Hematopoietic multipotent progenitor cell treated with erythropoietin and hydrocortisone succinate and interleukin-3 and kit ligand, for 6 days (in vitro differentiated cells): ENCODE measurements at regions not wholly inside any gene's neighbourhood (a gene's known extent, or its start where the extent isn't known, plus 50 kb on each side); places are given as distances from the start of the nearest gene placed in this dataset.
"Not testable (repeated sequence)": the region's sequence is repeated elsewhere in the genome, so short reads cannot be mapped to it uniquely, and the experiment has no call there.

ENCODE experiments used
- DNase-seq: peaks from one replicate; pipeline ENCODE4 v3.0.0-alpha.2; 2015

DNA sequence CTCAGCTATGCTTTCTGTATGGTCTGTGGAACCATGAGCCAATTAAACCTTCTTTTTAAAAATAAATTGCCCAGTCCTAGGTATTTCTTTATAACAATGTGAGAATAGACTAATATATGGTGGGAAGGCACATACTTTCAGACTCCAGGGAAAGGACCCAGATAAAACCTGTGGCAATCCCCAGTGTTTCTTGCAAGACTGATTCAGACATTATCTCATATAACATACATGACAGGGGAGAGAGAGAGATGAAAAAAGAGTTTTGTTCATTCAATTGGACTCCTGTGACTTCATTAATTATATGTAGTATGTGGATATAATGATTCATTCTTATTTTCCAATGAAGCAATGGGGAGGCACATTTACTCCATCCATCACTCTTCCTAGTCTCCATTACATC lies 291.4 kb upstream of the PRKX start:
- DNase-seq, result no peak

DNA sequence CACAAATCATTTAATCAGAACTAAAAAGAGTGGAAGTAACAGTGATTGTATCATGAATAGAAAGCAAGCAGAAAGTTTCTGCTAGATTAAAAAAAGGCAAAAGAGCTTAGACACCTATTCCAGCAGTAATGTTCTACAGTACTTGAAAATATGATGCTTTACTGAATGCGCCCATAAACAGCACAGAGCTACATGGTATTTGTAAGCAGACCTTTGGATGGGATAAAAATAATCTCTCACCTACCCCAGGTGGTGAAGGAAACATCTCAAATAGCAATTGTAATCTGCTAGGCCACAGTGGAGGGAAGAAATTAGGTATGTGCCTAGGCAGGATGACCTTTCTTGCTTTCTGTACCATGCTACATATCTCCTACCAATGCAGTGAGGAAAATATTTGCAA lies 280.9 kb upstream of the PRKX start:
- no peak for DNase-seq

DNA sequence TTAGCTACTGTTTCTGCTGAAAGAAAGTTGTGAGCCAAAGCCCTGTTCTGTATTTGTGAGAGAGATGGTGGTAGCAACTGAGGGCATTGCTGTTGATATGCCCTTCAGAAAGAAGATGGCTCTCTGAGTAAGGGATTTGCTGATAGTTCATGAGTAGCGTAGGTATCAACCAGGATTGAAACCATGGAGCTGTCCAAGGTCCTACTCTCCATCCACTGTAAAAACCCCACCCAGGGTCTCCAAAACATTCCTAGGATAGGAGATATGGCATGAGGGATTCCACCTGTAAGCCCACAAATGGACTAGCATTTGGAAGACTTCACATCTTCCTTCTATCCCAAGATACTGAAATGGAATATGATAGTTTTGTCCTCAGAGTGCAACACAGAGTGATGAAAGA lies 277.1 kb upstream of the PRKX start:
- DNase-seq, result peak; percentile 0

- not testable (repeated sequence) for DNase-seq
Observed at GRCh38 chrX:3972104-3972858, 258.8 kb upstream of the PRKX start.

GRCh38 chrX:3968749-3969148 lies 255.3 kb upstream of the PRKX start:
- DNase-seq, result no peak

- DNase-seq, result no peak
Observed at GRCh38 chrX:3963980-3964379, 250.5 kb upstream of the PRKX start.

- peak; percentile 43 for DNase-seq
Observed at GRCh38 chrX:3962511-3963311, 249.3 kb upstream of the PRKX start.

GRCh38 chrX:3960952-3961351 lies 247.5 kb upstream of the PRKX start:
- DNase-seq, result no peak

DNA sequence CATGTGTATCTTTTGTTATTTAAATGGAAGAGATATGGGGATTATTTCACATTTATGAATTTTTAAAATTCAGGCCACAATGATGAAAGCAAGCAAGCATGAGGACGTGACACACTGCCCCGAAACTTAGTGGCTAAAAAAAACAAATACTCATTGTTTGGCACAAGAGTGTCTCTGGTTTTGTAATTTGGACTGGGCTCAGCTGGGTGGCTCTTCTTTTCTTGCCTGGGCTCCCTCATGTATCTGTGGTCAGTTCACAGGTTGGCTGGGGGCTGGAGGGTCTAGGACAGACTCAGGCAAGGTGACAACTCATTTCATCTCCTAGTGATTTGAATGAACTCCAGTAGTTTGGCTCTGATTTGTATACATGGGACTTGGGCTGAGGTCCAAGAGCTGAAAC lies 238.4 kb upstream of the PRKX start:
- DNase-seq, result no peak

- DNase-seq, result no peak
Observed at GRCh38 chrX:3950373-3950772, 236.9 kb upstream of the PRKX start.

DNA sequence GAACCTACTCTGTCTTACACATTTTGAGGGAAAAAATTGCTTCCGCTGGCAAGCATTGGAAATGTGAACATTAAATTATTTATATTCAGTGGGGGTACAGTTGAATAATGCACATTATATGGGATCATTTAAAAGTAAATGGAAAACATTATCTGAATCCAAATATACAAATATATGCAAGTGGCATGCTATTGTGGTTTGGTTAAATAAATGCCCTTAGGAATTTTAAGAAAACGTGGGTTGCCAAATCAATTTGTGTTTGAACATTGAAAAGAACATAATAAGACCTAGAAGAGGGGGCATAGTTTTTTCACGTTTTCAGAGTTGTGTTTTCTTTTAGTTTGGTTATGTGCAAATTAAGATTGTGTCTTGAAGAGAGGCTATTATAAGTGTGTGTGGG lies 230.5 kb upstream of the PRKX start:
- no peak for DNase-seq

DNA sequence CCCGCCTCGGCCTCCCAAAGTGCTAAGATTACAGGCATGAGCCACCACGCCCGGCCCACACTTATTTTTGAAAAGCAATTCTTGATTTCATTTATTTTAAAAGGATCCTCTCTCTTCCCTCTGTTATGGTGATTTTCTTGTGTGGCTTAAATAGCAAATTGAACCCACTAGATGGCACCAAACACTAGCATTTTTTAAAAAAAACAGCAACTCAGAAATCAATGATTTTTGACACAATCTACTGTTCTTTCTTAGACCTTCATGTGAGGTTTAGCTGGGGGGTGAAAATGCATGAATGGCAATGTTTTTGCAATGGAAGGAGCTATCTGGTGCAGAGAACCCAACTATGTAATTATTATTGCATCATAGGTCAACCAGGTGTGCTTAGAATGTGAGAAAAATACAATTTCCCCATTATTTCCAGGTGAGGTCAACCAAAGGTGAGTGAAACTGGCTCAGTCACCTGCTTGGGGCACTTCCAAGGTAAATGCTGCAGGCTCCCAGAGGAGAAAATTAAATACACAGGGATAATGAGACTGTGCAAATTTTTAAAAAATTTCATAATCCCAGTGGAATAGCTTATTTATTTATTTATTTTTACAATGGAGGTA lies 226.7 kb upstream of the PRKX start:
- DNase-seq, result peak; percentile 46

- no peak for DNase-seq
Observed at GRCh38 chrX:3938587-3938986, 225.1 kb upstream of the PRKX start.

- DNase-seq, result not testable (repeated sequence)
Observed at GRCh38 chrX:3935196-3935595, 221.7 kb upstream of the PRKX start.

DNA sequence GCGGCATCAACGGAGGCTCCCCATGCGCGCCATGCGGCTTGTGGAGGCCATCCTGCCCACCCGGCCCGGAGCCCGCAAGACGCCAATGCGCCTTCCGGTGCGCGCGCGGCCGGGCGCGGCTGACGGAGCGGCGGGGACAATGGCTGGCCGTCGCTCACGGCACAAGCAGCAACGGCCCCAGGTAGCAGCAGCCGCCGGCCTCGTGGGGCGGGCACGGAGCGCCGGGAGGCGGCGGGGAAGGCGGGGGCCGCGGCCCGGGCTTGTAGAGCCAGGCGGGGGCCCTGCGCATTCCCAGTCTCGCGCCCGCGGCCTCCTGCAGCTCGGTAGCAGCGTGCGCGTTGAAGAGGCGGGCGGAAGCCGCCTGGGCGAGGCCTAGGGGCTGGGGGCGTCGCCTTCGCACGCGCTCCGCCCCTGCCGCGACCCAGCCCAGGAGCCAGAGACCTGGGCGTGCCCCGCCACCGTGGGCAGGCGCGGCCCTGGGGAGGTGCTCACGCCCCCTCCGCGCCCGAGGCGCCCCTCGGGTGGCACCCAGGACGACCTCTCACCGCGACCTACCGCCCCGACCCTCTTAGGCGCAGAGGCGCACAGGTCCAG lies 207.1 kb upstream of the PRKX start:
- not testable (repeated sequence) for DNase-seq

GRCh38 chrX:3919668-3920423 lies 206.4 kb upstream of the PRKX start:
- DNase-seq, result not testable (repeated sequence)

DNA sequence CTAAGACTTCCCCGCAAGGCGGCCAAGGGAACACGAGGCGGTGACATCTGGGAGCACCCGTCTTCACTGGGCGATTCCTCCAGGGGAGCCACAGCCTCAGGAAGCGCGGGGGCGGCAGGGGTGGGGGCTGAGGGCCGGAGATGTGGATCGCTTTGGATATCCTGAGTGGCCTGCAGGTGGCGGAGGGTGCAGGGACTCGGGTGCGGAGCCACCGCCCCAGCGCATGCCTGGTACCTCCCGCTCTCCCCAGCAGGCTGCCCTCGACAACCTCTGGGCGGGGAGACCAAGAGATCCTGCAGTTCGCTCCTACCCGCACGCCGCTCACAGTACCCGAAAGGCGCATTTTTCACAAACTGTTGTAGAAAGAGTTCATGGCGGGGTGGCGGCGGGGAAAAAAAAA lies 201.4 kb upstream of the PRKX start:
- not testable (repeated sequence) for DNase-seq

- DNase-seq, result not testable (repeated sequence)
Observed at GRCh38 chrX:3914059-3914458, 200.6 kb upstream of the PRKX start.

- not testable (repeated sequence) for DNase-seq
Observed at GRCh38 chrX:3911012-3911411, 197.6 kb upstream of the PRKX start.

GRCh38 chrX:3910611-3911010 lies 197.2 kb upstream of the PRKX start:
- not testable (repeated sequence) for DNase-seq

- not testable (repeated sequence) for DNase-seq
Observed at GRCh38 chrX:3905522-3906258, 192.2 kb upstream of the PRKX start.

DNA sequence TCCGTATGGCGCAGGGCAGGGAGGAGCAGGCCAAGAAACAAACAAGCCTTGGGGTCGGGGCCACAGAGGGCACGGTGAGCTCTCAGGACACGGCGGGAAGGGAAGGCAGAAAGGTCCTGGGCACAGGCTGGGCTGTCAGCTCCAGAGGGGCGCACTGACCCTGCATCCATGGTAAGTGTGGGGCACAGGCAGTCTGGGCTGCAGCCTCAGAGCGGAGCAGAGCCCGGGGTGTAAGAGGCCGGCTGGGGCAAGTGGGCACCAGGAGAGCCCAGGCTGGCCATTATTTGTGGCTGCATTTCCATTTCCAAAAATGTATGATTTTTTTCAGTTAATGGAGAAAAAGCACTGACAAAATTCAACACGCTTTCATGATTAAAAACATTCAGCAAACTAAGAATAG lies 188.8 kb upstream of the PRKX start:
- DNase-seq, result not testable (repeated sequence)
